ENCODE measurements at regions not wholly inside any gene's neighbourhood (a gene's known extent, or its start where the extent isn't known, plus 50 kb on each side); places are given as distances from the start of the nearest gene placed in this dataset.
"Not testable (repeated sequence)": the region's sequence is repeated elsewhere in the genome, so short reads cannot be mapped to it uniquely, and the experiment has no call there.

GRCh38 chr6:134609716-134610261 lies 291.9 kb upstream of the SGK1 start:
- no peak for DNase-seq (ENCODE audit: low read depth in 3 of 3)

DNA sequence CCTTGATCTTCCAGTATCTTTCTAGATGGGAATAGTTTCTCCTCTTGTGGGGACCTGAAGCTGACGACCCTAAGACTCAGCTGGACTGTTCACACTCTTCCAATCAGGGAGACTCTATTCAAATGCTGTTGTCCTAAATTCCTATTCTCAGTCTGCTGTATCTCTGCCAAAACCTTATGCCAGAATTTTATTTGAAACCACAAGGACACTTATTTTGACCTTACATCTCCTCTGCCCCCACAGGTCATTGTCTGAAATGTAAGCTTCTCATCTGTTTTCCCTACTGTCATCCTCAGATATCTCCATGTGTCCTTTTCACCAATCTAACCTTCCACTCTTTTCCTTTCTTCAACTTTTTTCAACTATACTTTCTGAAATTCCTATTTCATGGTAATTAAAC lies 289.5 kb upstream of the SGK1 start:
- no peak for DNase-seq (ENCODE audit: low read depth in 3 of 3)

DNA sequence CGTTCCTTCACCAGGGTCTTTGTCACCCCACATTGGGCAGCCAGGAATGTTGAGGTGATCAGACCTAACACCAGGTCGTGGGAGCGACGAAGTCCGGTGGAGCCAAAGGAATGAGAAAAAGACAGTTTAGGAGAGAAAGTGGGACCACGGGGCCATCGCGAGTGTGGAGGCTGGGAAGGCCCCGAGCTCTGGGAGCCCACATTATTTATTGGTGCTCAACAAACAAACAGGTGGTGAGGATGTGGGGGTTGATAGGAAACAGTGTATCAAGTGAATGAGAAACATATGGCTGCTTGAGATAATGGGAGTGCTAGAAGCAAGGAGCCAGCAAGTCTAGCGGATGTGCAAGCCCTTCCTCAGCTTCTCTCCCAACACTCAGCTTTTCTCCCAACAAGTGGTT lies 287.1 kb upstream of the SGK1 start:
- no peak for DNase-seq (ENCODE audit: low read depth in 3 of 3)

DNA sequence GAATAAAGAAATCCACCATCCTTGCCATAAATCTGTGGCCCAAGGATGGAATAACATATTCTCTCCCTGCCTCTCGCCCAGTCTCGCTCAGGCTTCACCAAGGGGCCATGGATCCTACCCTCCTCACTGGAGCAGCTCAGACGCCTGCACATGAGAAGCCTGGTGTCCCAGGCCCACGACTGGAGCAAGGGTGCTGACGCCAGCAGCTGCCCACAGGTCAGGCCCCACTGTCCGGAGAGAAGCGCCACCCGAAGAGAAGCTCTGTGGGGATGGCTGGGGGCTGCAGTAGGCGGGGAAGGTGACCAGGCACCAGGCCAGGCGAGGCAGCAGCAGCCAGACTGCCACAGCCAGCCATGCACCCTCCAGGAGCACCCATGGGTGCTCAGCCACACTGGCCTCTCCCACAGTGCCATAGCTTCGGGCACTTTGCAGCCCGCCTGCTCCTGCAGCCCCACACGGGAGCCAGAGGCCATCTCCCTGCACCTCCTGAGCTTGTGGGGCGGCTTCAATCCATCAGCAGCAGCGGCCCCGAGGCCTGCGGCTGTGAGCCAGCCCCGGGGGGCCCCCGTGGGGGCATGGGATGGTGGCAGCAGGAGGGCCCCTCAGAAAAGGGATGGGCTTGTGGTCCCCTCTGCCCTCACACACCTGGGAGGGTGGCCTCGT lies 286.2 kb upstream of the SGK1 start:
- DNase-seq (ENCODE audit: low read depth in 3 of 3): no peak

DNA sequence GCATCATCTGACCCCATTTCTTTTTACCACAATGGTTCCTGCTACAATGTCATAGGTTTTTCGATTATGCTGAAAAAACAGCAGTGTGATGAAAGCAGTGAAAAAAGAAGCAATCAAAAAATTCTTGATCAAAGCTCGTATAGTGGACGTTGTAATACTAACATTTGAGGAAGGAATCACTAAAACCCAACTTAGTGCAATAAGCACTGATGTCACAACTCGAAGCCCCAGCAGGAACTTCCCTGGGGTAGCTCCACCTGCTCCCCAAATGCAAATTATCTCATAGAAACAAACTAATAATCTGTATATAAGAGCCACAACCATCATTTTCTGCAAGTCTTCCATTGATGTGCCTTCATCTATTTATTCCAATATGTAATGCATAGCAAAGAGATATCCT lies 285.6 kb upstream of the SGK1 start:
- no peak for DNase-seq (ENCODE audit: low read depth in 3 of 3)

DNA sequence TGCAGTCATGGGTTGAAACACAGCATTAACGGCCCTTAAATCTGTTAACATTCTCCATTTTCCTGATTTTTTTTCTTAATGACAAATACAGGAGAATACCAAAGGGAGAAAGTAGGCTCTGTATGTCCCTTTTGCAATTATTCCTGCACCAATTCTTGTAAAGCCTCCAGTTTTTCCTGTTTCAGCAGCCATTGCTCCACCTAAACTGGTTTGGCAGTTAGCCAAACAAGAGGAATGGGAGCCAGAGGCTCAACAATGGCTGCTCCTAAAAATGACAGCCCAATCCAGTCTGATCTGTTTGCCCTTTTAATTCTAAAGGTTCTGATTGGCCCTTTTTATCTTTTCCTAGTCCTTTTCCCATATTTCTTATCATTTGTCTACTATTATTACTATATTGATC lies 284.2 kb upstream of the SGK1 start:
- DNase-seq (ENCODE audit: low read depth in 3 of 3): no peak

DNA sequence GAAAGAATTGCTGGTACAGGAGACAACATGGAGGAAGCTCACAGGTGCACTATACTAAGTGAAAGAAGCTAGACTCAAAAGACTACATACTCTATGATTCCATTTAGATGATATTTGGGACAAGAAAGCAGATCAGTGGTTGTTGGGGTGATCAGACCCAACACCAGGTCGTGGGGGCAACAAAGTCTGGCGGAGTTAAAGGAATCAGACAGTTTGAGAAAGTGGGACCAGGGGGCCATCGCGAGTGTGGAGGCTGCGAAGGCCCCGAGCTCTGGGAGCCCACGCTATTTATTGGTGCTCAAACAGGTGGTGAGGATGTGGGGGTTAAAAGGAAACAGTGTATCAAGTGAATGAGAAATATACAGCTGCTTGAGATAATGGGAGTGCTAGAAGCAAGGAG lies 282.8 kb upstream of the SGK1 start:
- no peak for DNase-seq (ENCODE audit: low read depth in 3 of 3)

DNA sequence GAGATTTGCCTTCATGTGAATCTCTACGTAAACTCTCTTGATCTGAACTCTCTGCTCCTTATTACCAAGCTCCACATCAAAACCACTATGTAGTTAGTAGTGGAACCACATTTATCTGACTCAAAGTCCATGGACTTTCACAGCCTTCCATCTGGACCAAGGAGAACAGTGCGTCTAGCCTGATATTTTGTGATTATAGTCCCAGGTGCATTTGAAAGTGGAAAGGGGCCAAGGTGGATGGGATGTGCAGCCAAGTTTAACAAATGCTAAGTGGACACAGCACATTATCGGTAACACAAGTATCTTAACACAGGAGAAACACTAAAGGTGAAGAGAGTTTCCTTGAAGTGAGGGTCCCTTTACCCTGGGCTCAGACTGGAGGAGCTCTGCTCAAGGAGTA lies 281.2 kb upstream of the SGK1 start:
- DNase-seq (ENCODE audit: low read depth in 3 of 3): no peak

- no peak for DNase-seq (ENCODE audit: low read depth in 3 of 3)
Observed at GRCh38 chr6:134596191-134596590, 278.3 kb upstream of the SGK1 start.

GRCh38 chr6:134594881-134595280 lies 277.0 kb upstream of the SGK1 start:
- no peak for DNase-seq (ENCODE audit: low read depth in 3 of 3)

DNA sequence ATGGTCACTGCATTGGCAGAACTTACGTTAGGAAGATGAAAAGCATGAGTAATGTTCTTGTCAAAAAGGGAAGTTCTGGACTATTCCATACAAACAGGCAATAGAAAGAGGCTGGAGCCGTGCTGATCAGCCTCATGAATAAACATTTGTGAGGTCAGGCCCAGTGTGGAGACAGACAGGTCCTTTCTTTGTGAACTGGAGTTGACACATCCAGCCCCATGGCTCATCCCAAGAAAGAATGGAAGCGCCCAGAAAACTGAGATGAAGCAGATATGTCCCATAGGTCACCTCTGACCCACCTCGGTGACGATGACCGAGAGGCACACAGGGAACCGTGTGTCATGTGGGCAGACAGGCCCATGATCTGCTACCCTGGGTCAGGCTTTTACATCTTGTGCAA lies 276.0 kb upstream of the SGK1 start:
- DNase-seq (ENCODE audit: low read depth in 3 of 3): no peak

DNA sequence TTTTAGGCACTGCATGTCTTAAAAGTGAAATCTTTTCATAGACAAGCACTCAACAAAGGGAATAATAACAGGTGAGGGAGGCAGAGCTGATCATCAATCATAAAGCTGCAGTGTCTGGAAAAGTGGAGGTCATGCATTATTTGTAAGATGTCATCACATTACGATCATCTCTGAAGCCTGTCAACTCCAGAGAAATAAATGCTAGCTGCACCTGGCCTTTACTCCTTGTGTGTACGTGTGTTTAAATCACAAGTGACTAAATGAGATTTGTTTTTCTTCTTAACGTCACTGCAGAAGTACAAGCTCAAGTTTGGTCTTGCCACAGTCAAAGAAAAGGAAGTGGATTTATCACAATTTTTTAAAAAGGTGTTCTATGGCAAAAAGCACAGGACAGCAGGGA lies 275.5 kb upstream of the SGK1 start:
- DNase-seq (ENCODE audit: low read depth in 3 of 3): no peak

DNA sequence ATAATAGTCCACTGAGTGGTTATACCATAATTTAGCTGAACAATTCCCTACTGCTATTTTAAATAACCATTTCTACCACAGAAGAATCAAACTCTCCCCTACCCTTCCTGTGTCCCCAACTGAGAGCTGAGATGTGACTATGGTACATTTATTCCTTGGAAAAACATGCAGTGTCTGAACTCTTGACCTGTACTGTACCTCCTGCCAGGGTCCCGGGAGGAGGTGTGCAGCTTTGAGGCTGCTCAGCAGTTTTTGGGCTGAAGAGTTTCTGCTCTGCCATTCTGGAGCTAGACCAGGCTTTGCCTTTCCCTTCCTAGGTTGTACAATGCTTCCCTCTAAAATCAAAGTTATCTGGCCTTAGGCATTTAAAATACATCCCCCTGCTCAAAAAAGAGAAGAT lies 275.1 kb upstream of the SGK1 start:
- no peak for DNase-seq (ENCODE audit: low read depth in 3 of 3)

- DNase-seq (ENCODE audit: low read depth in 3 of 3): no peak
Observed at GRCh38 chr6:134590449-134590848, 272.5 kb upstream of the SGK1 start.

DNA sequence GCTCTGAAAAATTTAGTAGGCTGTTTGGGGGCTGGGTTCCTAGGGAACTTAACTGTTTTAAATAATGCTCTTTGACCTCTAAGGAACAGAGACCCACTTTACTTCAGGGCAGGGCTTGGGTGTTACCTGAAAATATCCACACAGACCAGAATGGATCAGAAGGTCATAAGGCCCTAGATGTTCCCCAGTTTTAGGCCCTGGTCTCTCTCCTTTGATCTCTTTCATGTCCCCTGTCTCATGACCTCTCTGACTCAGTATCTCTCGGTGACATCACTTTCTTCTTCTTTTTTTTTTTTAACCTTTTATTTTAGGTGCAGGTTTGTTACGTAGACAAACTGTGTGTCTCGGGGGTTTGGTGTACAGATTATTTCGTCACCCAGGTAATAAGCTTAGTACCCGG lies 272.1 kb upstream of the SGK1 start:
- no peak for DNase-seq (ENCODE audit: low read depth in 3 of 3)

- DNase-seq (ENCODE audit: low read depth in 3 of 3): no peak
Observed at GRCh38 chr6:134589512-134589911, 271.6 kb upstream of the SGK1 start.

GRCh38 chr6:134588267-134588666 lies 270.4 kb upstream of the SGK1 start:
- DNase-seq (ENCODE audit: low read depth in 3 of 3): no peak

DNA sequence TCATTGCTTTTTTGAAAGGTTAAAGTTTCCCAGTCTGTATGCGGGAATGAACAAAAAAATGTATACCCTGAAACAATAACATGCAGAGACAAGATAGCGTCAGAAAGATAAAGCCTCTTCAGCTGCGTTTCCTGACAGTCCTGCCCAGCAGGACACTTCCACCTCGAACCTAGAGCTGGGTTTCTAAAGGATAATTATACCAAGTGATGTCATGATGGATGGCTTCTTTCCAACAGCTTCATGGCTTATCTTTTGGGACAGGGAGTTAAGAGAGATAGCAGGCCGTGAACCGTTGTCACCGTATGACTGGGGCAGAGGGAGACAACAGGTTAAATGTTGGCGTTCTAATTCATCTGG lies 267.6 kb upstream of the SGK1 start:
- no peak for DNase-seq (ENCODE audit: low read depth in 3 of 3)

DNA sequence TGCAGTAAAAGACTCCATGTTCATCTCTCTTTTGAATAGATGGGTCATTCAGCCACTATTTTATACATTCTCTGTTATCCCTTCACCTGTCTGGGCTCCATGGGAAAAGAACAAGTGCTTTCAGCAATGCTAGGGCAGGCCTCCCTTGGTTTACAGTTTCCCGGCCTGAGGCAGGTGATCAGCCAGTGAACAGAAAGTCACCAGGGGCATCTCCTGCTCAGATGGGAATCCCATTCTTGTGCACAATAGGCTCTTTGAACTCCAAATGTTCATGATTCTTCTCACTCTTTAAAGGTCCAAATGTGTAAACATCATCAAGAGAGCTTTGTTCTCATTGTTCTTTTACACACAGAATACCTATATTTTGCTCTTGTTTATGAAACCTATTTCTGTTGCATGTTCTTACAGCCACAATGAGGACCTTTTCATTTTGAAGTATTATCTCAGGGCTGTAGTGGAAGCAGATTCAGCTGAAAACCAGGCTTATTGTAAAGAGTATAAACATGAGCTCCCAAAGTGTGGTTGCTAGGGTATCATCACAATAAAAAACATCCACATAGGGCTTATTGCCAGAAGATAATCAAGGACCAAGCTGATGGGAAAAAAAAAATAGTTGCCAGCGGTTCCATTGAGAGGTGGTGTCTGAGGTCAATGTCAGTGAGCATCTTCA lies 267.1 kb upstream of the SGK1 start:
- no peak for DNase-seq (ENCODE audit: low read depth in 3 of 3)

- DNase-seq (ENCODE audit: low read depth in 3 of 3): no peak
Observed at GRCh38 chr6:134577998-134578397, 260.1 kb upstream of the SGK1 start.

GRCh38 chr6:134575221-134575620 lies 257.3 kb upstream of the SGK1 start:
- DNase-seq (ENCODE audit: low read depth in 3 of 3): no peak

GRCh38 chr6:134574491-134574890 lies 256.6 kb upstream of the SGK1 start:
- DNase-seq (ENCODE audit: low read depth in 3 of 3): no peak

- DNase-seq (ENCODE audit: low read depth in 3 of 3): not testable (repeated sequence)
Observed at GRCh38 chr6:134569996-134570395, 252.1 kb upstream of the SGK1 start.

DNA sequence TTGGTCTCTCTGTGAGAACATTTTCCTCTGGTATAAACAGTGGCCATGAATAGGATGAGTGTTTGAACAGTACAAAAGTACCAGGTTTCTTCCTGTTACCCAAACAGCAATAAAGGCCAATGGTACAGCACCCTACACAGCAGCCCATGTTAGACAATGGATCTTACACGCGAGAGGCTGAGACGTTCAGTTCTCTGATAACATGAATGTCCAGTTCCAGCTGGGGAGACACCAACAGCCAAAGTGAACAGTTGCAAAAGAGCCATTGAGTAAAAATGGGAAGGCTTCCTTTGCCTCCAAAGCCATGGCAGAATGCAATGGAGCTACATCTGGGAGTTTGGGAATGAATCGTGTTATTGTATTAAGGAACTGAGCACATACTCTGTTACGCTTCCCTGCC lies 246.8 kb upstream of the SGK1 start:
- DNase-seq (ENCODE audit: low read depth in 3 of 3): no peak

All from stimulated activated CD4-positive, alpha-beta T cell treated with anti-CD3 and anti-CD28 coated beads, TNF-alpha, amount 100 ng/mL, for 4 hours (primary cell).